GM19240 (cell line): ENCODE measurements at regions not wholly inside any gene's neighbourhood (a gene's known extent, or its start where the extent isn't known, plus 50 kb on each side); places are given as distances from the start of the nearest gene placed in this dataset.
"Not testable (repeated sequence)": the region's sequence is repeated elsewhere in the genome, so short reads cannot be mapped to it uniquely, and the experiment has no call there.

ENCODE experiments used
- DNase-seq: peaks from one replicate; pipeline ENCODE4 v3.0.0; 2011; ENCODE audit warnings: low spot score; ENCODE audit not compliant: insufficient read length

DNA sequence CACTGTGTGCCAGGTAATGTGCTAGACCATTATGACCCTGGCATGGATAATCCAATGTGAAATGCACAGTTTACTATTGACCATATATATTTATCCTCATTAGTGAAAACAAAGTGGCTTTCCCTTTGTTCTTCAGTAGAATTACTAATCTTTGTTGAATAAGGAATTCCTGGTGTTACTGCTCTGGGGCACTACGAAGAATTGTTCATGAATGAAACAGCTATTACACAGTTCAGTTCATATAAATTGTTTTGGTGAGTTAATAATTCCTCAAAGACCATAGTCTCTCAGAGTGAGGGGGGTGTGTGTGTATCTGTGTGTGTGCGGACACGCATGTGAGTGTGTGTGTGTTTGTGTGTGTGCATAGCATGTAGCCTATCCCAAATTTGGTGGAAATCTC lies 668.0 kb upstream of the MBL2 start:
- no peak for DNase-seq

DNA sequence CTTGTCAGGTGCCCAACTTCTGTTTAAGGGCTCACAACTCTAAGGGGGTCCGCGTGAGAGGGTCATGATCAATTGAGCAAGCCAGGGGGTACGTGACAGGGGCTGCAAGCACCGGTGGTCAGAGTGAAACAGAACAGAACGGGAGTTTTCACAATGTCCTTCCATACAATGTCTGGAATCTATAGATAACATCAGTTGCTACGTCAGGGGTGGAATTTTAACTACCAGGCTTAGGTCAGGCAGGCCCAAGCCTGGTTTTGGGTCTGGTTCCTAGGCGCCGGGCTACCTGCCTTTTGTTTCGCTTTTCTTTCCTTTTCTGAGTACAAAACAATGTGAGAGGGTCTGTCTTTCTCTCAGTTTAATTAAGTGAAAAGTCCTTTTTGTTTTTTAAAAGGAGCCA lies 666.5 kb upstream of the MBL2 start:
- not testable (repeated sequence) for DNase-seq

DNA sequence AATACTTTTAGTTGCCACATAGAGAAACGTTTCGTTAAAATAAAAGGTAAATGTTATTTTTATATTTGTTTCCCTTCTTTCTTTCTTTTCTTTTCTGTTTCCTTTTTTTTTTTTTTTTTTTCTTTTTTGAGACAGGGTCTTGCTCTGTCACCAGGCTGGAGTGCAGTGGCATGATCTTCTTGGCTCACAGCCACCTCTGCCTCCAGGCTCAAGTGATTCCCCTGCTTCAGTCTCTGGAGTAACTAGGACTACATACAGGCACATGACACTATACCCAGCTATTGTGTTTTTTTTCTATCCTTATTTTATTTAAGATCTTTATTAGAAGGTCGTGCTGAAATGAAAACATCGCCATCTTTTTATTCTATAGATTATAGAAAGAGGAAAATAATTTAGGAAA lies 661.8 kb upstream of the MBL2 start:
- DNase-seq: no peak

DNA sequence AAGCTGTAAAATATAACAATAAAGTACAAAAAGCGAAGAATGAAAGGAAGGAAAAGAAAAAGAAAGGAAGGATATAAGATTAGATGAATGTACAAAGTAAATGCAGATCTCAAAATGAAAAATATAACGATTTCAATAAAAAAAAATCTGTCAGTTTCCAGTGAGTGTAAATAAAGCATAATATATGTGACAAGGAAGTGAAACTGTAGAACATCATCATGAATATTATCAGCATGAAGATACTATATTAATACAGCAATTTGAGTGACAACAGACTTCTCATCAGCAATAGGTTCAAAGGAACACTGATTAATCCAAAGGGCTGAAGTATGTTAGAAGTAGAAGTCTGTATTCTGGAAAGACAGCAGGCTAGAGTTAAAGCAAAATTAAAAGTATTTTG lies 659.5 kb upstream of the MBL2 start:
- no peak for DNase-seq

DNA sequence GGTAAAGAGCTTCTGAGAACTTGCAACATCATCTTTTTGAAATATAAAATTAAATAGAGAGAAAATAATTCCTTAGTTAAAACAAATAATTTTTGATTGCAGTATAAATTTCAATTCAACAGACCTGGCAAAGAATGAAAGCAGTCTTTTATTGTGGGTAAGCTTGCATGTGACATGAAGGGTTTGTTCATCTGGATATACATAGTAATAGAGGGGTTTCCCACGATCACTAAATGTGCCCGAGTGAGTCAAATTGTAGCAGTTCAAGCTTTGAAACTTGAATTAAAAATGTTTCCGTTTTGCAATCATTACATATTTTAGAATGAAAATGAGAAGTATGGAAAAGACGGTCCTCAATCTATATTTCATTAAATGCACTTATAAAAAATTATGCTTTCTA lies 658.4 kb upstream of the MBL2 start:
- no peak for DNase-seq

DNA sequence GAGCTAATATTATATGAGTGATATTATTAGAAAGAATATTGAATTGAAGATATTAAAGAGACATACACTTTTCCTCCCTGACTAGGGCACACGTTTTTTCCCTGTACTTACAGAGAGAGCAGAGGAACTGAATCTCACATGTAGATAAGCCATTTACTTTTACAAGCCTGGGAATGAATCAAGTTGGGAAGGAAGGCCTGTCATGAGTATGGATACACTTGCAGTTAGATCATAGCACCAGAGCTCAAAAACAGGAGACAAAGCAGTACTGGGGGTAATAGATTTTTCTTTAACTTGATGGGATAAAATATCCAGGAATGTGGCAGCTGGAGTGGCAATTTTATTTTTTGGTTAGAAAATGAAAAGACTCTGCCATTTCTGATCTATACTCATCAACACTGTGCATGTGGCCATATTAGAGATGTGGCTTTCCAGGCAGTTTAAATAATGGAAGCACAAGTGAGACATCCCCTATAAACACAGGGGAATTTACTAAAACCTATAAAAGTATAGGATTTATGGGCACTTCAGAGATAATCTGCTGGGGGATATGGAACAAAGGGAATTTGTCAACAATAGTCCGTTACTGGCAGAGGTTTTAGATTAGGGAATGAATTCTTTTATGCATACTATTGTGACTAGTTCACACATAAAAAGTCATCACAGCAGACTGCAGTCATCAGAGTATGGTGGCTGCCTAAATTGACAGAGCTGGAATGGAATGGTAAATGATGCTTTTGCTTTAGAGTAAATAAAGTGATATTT lies 657.7 kb upstream of the MBL2 start:
- no peak for DNase-seq

DNA sequence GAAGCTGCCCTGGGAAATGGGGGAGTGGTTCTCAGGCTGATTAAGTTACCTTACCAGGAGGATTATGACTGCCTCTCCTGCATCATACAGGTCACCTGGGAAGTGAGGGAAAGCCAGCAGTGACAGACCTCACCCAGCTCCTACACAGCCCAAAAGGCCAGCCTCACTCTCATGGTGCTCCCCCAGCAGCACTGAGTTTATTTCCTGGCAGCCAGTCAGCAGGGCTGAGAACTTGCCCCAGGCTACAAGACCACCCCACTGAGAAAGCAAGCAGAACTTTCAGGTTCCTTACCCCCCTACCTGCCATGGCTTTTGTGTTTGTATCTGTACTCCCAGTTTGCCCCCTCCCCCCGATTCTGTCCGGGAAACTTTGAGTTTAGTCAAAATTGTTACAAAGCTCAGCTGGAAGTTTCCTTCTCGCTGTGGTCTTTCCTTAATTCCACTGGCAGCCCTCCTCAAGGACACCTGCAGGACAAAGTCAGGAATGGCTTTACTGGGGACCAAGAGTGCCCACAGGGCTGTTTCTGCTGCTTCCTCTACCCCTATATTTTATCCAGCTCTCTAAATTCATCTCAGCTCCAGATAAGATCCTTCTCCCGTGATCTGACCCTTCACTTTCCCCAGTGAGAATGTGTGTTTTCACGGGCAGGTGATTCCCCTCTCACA lies 649.8 kb upstream of the MBL2 start:
- DNase-seq: no peak

DNA sequence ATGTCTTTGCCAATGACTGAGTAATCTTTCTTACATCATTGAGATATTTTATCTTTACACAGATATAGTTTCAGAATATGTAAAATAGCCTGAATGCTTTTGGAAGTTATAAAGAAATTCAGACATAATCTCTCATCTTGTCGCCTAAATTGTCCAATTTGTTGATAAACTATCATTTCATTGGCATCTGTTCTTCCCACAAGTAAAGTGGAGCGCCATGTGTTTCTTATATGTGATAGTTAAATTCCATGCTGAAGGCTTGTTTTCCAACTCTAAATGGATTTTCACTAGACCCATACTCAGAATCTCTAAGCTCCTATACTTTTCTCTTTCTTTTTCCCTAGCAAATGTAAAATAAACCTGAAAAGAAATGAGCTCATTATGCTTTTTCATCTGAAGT lies 640.1 kb upstream of the MBL2 start:
- no peak for DNase-seq

DNA sequence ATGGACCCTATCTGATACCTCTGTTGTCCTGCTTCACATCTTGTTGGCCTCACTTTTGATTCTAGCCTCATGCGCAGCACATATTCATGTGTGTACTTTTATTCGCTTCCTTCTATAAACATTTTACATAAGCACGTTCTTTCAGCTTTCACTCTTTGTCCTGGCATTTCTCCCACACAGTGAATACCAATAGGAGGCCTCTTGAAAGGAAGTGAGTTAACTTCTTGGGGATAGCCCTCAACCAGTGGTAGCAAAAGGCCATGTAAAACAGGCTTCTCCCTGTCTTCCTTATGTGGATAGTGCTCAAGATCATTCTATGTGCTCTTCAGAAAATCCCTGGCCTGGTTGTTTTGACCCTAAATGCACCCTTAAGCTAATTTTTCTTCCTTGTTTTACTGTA lies 633.9 kb upstream of the MBL2 start:
- DNase-seq: no peak

DNA sequence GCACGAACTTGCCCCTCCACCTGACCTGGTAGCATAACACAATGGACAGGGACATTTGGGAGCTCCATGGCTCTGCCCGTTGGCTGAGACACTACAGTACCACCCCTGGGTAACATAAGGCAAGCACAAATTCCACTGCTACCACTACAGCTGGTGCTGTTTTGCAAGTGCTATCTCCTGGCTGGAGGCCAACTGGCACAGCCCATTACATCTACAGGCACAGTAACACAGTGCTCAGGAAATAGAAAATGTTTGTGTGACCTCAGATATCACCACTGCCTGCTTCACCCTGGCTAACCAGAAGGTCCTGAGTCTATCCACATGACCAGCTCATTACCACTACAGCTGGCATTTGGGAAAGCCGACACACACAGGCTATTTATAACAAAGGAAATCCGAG lies 631.1 kb upstream of the MBL2 start:
- DNase-seq: no peak

DNA sequence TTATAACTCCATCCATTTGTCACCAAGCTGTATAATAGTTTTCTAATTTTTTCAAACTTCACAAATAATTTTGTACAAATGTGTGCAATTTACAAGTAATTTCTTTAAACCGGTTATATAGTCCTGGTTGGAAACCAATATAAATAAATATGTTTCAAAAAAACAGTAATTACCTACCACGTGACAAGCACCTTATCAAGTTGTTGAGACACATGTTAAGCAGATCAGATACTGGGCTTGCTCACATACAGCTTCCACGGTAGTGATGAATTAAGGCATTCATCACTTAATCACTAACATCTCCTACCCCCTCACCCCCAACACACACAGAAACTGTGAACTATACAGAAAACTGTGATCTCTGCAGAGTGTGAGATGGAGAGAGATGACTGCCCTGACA lies 630.0 kb upstream of the MBL2 start:
- DNase-seq: no peak

DNA sequence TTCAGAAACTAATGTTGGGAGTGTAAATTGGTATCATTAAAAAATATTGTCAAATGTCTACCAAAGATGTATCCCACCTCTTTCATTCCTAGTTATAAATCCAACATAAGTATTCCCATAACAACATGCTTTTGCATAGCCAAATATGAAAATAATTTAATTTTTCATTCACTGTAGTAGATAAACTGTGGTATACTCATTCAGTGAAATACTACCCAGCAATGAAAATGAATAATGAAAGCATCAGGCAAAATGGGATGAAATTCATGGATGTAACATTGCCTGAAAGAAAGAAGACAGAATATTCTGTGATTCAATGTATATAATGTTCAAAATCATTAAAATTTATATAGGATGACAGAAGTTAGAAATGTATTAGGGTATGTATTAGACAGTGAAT lies 629.0 kb upstream of the MBL2 start:
- no peak for DNase-seq

DNA sequence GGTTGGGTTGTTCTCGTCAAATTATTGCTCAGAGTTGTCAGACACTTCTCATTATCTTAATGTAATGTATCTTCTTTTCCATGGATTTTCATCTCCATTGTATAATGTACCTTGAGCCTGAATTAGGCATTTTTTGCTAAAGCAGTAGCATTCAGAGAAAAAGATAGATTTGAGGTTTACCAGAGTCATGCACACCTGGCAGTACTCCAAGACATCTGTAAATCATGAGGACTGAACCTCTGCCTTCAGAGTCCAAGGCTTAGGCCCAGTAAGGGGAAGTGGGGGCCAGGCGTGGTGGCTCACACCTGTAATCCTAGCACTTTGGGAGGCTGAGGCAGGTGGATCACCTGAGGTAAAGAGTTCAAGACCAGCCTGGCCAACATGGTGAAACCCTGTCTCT lies 624.3 kb upstream of the MBL2 start:
- no peak for DNase-seq

DNA sequence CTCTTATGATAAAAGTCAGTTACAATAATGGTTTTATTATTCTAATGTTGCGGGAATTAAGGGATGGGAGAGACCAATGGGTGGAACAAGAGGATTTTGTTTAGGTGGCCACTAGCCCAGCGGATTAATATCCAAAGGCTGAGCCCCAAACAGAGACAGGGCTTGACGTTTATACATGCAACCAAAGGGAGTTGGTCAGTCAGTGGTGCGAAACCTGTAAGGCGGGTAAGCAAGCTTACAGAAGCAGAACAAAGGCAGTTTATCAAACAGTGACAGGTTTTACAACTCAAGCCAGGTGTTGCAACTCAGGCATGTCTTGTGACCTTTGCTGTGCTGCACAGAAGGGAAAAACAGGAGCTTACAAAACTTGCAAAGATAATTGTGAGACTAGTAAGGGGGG lies 622.9 kb upstream of the MBL2 start:
- no peak for DNase-seq

DNA sequence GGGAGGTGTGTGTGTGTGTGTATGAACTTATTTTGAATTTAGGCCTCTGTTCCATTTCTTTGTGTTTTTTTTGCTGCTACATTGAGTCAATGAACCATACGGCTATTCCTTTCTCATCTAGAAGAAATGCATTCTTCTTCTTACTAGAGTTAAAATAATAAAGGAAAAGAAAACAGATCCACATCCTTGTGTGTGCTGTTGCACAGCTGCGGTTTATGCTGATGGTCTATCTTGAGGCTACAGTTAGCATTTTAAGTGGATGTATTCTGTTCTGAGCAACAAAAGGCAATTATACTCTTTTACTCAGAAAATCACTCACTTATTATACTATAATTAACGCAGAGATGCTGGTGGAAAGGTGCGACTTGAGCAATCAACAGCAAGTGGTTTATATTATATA lies 615.0 kb upstream of the MBL2 start:
- DNase-seq: no peak

DNA sequence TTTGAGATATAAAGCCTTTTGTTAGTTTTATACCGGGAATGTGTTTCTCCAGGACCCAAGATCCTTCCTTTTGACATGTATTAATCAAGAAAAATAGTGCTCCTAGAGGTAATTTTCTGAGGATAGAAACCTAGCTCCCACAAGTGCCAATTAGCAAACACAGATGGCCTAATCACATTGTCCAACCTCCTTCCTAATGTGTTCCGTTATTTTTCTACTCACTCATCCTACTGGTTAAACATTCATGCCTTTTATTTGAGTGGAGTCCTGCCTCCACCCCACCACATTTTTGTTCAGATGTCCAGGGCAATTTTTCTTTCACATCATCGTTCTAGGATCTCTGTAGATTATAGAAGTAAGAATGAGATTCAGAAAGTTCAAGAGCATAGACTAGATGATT lies 610.0 kb upstream of the MBL2 start:
- no peak for DNase-seq

DNA sequence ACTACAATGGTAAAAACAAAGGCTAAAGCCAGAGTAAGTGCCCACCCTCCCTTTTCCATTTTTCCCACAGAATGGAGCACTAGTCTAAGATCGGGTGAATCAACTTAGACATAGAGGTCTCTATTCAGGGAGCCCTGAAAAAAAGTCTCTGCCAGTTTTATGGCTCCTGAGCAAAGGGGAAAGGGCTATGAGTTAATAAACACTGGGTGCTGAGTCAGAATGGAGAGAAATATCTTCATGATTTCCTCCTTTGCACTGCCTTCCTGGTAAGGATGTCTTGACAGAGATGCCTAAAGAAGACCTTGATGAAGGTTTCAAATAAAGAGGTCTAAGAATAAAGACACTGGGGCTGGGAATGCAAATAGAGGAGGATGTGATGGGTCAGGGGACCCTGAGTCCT lies 607.4 kb upstream of the MBL2 start:
- DNase-seq: no peak

DNA sequence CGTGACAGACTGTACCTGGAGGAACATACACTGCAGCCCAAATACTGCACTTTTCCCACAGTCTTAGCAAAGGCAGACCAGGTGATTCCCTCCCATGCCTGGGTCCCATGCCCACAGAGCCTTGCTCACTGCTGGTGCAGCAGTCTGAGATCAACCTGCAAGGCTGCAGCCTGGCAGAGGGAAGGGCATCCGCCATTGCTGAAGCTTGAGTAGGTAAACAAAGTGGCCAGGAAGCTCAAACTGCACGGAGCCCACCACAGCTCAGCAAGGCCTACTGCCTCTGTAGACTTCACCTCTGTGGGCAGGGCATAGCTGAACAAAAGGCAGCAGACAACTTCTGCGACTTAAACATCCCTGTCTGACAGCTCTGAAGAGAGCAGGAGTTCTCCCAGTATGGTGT lies 597.8 kb upstream of the MBL2 start:
- no peak for DNase-seq

DNA sequence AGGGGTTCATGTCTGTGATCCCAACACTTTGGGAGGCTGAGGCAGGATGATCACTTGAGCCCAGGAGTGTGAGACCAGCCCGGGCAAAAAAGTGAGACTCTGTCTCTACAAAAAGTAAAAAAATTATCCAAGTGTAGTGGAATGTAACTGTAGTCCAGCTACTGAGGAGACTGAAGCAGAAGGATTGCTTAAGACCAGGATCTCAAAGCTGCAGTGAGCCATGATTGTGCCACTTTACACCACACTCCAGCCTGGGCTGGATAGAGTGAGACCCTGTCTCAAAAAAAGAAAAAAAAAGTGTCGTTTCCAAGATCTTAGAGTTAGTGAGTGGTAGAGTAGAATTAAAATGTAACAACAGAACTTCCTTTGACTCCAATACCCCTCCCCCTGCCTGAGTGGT lies 589.4 kb upstream of the MBL2 start:
- DNase-seq: no peak

DNA sequence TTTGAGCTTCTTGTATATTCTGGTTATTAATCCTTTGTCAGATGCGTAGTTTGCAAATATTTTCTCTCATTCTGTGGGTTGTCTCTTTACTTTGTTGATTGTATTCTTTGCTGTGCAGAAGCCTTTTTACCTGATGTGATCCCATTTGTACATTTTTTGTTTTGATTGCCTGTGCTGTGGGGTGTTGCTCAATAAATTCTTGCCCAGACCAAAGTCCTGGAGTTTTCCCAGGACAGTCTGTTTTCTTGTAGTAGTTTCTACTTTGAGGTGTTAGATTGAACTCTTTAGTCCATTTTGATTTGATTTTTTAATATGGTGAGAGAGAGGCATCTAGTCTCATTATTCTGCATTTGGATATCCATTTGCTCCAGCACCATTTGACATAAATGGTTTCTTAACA lies 588.7 kb upstream of the MBL2 start:
- no peak for DNase-seq

DNA sequence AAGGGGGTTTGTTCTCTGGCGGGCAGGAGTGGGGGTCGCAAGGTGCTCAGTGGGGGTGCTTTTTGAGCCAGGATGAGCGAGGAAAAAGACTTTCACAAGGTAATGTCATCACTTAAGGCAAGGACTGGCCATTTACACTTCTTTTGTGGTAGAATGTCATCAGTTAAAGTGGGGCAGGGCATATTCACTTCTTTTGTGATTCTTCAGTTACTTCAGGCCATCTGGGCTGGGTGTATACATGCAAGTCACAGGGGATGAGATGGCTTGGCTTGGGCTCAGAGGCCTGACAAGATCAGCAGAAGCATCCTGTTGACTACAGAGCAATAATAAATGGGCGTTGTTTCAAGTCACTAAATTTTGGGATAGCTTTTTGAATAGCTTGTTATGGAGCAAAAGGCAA lies 586.4 kb upstream of the MBL2 start:
- DNase-seq: not testable (repeated sequence)

DNA sequence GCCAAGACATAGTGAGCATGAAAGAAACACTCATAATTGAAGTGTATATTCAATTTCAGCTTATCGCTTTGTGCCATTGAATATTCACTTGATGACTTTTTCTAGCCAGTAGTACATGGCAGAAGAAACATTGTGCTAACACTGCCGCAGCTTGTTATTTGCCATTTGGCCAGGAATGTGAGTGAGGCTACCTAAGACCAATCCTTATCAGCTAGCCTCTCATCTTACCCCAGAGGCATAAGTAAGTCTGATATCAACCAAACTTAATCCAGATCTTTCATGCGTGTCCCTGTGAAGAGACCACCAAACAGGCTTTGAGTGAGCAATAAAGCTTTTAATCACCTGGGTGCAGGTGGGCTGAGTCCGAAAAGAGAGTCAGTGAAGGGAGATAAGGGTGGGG lies 586.0 kb upstream of the MBL2 start:
- DNase-seq: no peak

DNA sequence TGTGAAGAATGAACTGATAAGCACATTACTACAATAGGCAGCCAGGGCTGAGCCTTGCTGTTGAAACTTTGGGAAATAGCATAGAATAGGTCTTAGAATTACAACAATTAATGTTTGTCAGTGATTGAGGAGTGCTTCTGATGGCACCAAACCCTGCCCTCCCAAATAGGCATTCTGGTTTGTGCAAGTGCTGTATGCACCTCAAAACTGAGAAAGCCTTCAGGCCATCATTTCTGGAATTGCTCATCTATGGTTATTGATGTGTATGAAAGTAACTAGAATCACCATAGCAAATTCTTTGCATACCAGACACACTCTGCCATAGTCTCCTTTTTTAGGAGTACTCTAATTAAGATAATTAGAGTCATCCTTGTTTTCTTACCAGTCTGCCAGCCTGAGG lies 585.0 kb upstream of the MBL2 start:
- DNase-seq: no peak
